ENCODE measurements at regions not wholly inside any gene's neighbourhood (a gene's known extent, or its start where the extent isn't known, plus 50 kb on each side); places are given as distances from the start of the nearest gene placed in this dataset.

DNA sequence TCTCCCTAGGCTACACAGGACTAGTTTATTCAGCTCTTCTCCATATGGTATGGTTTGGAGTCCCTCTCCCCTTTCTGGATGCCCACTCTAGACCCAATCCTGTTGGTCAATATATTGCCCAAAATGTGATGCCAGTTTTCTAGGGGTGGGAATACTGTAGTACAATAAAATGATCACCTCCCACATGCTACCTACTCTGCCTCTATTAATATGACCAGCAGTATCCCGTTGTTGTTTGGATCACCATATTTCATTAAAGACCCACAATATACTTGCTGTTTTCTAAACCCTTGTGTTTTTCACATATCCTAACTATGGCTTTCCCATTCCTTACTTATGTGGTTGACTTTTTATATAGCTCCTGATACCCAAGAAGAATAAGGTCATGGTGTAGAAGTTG lies 95.9 kb upstream of the IGSF21 start:
- no peak for TF ChIP-seq CTCF (IDR thresholded peaks at IDR 0.05)
- TF ChIP-seq EP300 (IDR thresholded peaks at IDR 0.05), result no peak
- no peak for TF ChIP-seq POLR2A (IDR thresholded peaks at IDR 0.05)

All from tibial nerve (tissue), 4 donors.